ENCODE measurements at regions not wholly inside any gene's neighbourhood (a gene's known extent, or its start where the extent isn't known, plus 50 kb on each side); places are given as distances from the start of the nearest gene placed in this dataset.

DNA sequence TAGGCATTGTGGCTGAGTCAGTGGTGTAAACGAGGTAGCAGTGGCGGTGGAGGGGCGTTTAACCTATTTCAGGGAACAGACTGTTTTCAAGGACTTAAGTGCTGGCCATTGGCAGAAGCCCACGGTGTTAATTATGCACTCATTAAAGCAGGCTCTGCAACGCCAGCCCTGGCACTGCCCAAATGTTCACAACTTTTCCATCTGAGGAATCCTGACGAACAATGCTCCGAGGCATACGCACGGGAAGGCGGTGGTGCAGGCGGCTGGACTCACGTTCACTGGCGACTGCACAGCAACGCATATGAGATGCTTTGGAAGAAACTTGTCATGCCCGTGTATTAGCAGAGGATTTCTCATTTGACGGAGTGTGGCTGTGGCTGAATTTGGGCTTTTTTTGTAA, 70.6 kb upstream of the SLC24A4 start:
- no peak for TF ChIP-seq CTCF (IDR thresholded peaks at IDR 0.05; ENCODE audit: low read depth, low read length)
- TF ChIP-seq EZH2phosphoT487 (IDR thresholded peaks at IDR 0.05; ENCODE audit: low read depth) = no peak

Measured in OCI-LY3 (cell line).